HG02852 (cell line): ENCODE measurements at regions not wholly inside any gene's neighbourhood (a gene's known extent, or its start where the extent isn't known, plus 50 kb on each side); places are given as distances from the start of the nearest gene placed in this dataset.
"Not testable (repeated sequence)": the region's sequence is repeated elsewhere in the genome, so short reads cannot be mapped to it uniquely, and the experiment has no call there.

Source experiments
- ATAC-seq: cut with Tn5 transposase; IDR thresholded peaks from one replicate; pipeline ENCODE4 v1.9.1; 2021; ENCODE audit warnings: mild to moderate bottlenecking, moderate library complexity; ENCODE audit not compliant: unreplicated experiment

DNA sequence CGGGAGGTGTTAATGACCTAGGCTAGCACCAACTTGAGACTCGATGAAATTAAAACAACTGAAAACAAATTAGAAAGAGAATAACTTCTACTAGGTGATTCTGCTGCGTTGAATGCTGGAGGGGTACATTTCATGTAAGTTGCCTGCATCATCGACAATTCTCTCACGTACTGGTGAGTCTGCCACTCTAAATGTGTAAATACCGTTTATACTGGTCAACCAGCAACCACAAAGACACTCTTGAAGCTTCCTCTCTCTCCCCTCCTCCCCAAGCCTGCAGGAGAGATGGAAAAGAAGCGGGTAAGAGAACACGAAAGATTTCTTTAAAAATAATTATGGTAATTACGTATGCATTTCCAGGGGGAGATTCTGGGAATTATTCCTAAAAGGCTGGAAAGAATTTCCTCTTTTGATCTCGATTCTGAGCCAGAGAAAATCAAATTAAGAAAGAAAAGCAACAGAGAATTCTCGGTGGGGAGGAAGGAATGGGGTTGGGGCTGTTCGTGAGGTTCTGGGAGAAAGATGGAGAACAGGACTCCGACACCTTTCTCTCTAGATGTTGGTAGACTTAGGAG lies 68.6 kb upstream of the MRTFB start:
- no peak for ATAC-seq

DNA sequence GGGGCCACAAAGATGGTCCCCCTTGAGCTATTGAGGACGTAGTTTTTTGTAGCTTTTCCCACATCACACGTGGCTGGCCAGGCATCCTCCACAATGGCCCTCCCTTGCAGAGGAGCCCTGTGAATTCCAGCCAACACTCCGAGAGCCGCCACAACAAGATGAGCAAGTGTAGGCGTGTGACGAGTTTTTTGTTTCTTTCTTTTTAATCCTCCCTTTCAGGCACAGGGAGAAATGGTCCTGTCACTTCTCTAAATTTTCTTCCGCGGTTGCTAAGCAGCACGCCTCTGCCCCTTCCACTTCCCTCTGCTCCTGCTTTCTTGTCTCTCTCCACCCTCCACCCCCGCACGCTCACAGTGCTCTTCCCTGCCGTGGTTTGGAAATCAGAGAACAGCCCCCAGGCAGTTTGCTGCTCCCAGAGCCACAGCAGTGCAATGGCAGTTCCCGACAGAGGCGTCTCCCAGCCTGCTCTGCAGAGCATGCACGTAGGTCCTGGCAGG lies 68.0 kb upstream of the MRTFB start:
- ATAC-seq: no peak

- ATAC-seq: no peak
Observed at GRCh38 chr16:14004031-14004728, 66.9 kb upstream of the MRTFB start.

- no peak for ATAC-seq
Observed at GRCh38 chr16:14004729-14005315, 66.3 kb upstream of the MRTFB start.

DNA sequence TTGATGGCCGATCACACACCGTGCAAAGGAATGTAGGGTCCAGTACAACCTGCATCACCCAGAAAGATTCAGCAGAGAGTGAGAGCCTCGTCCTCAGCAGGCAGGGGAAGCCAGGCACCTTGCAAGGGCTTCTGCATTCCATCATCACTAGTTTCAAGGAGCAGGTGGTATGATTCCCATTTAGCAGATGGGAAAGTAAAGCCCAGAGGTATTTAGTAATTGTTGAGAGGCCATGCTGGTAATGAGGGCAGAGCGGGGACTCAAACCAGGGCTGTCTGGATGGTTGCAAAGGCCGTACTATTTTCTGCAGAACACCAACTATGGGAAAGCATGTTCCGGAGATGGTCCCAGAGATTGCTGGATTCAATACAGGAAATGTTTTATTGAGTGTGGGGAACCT lies 65.8 kb upstream of the MRTFB start:
- no peak for ATAC-seq

DNA sequence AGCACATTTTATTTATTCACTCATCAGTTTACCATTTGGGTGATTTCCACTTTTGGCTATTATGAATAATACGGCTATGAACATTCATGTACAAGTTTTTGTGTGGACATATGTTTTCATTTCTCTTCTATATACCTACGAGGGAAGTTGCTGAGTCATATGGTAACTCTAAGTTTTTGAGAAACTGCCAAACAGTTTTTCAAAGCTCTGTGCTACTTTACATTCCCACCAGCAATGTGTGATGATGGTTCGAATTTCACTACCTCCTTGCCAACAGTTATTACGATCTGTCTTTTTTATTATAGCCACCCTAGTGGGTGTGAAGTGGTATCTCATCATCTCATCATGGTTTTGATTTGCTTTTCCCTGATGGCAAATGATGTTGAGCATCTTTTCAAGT lies 63.7 kb upstream of the MRTFB start:
- peak; percentile 81 for ATAC-seq

DNA sequence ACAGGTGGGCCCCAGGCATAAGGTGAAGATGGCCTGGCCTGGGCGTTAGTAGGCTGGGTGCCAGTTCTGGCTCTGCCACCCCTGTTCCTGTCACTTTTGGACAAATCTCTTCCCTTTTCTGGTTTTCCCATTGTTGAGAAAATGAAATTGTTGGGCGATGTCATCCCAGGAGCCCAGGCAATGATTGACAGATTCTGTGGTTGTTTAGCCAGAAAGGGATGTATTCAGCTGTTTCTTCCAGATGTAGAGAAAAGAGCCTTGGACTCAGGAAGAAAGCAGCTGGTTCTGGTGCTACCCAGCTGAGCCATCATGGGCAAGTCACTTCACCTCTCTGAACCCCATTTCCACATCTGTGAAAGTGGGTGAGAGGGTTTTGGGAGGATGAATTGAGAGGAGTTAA lies 60.1 kb upstream of the MRTFB start:
- no peak for ATAC-seq

- ATAC-seq: no peak
Observed at GRCh38 chr16:14011846-14012245, 59.3 kb upstream of the MRTFB start.

GRCh38 chr16:14013145-14013570 lies 58.0 kb upstream of the MRTFB start:
- ATAC-seq: no peak

DNA sequence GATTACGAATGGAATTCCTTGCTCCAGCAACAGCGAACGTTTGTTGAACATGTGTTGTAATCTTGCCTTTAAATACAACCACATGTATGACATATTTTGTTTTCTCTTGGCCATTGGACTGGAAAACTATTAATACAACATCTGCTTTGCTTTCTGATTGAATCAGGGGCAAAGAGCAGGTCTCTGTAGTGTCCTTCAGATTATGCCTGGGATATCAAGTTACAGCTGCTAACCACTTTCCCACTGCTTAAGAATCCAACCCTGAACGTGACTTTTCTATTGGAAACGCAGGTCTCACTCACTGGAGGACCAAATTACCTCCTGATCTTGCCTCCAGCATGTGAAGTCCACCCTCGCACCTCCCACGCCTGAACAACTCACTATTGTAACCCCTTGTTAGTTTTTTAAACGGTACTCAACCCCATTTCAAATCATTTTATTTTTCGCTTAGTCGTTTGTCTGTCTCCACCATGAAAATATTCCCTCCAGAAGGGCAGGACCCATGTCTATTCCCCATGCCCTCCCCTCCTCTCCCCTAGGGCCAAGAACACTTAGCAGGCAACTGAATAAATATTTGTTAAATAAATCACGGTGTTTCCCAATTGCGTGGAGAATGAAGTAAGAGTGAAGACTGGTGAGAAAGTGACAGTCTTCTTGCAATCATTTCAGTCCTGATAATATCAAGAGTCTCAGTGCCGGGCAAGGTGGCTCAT lies 57.4 kb upstream of the MRTFB start:
- no peak for ATAC-seq

DNA sequence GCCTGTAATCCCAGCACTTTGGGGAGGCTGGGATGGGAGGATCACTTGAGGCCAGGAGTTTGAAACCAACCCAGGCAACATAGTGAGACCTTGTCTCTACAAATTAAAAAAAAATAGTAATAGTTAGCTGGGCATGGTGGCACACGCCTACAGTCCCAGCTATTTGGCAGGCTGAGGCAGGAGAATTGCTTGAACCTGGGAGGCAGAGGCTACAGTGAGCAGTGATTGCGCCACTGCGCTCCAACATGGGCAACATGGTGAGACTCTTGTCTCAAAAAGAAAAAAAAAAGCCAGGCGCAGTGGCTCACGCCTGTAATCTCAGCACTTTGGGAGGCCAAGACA lies 56.9 kb upstream of the MRTFB start:
- ATAC-seq: no peak

DNA sequence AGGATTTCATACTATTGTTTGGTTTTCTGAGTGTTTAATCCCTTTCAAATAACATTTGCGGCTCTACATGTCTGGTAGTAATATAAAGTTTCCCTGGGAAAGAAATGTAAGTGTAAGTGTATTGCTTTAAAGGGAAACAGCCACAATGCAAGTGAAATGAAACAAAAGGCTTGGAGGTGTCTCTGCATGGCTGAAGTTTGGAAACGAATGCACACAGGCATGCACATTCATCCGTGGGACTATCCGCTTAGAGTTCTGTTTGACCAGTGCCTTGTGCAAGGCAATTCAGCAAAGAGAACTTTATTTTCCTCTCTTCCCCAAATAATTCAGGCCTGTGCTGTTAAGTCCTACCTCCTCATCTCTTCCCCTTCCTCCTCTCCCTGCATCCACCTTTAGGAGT lies 56.1 kb upstream of the MRTFB start:
- no peak for ATAC-seq

- ATAC-seq: no peak
Observed at GRCh38 chr16:14015461-14015860, 55.7 kb upstream of the MRTFB start.

GRCh38 chr16:14015948-14016347 lies 55.2 kb upstream of the MRTFB start:
- ATAC-seq: no peak

DNA sequence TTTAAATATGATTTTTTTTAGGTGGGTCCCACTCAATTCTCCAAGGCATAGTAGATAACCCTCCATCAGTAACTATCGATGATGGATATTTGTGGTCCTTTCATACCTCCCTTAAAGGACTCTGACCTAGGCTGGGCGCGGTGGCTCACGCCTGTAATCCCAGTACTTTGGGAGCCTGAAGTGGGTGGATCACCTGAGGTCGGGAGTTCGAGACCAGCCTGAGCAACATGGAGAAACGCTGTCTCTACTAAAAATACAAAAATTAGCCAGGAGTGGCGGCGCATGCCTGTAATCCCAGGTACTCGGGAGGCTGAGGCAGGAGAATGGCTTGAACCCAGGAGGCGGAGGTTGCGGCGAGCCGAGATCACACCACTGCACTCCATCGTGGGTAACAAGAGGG lies 54.8 kb upstream of the MRTFB start:
- ATAC-seq: not testable (repeated sequence)

DNA sequence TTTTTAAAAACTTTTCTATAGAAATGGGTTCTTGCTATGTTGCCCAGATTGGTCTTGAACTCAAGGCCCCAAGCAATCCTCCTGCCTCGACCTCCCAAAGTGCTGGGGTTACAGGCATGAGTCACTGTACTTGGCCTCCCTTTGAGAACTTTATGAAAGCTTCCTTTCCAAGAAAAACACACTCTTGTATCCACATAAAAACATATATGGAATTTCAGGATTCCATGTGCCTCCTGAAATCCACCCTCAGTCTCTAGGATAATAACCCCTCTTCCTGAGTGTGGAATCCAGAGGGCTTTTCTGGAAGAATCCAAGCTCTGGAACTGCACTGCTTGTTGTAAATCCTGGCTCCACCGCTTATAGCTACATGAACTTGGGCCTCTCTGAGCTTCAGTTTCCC lies 53.2 kb upstream of the MRTFB start:
- no peak for ATAC-seq

DNA sequence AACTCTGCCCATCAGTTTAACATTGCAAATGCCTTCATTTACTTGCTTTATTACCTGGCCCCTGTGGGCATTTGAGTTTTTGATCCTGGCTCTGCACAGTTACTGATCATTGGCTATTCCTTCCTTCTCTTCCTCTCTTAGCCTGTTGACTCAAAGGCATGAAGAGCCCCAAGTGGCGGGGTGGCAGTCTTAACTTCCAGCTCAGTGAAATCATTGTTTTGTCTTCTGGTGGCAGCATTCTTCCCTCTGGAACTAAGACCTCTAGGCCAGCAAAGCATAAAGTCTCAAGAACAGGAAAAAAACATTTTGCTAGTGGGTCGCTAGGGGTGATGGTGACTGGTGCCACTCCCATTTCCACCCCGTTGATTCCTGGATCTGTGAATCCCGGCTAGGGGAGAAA lies 52.3 kb upstream of the MRTFB start:
- ATAC-seq: no peak

- ATAC-seq: no peak
Observed at GRCh38 chr16:14020141-14020540, 51.0 kb upstream of the MRTFB start.
